ENCODE measurements at regions not wholly inside any gene's neighbourhood (a gene's known extent, or its start where the extent isn't known, plus 50 kb on each side); places are given as distances from the start of the nearest gene placed in this dataset.

- FAIRE-seq (no peak), DNase-seq (ENCODE audit: insufficient read length, low spot score) (no peak)
Observed at GRCh38 chr14:38442208-38442607, 186.3 kb upstream of the CLEC14A start.

- no peak for FAIRE-seq
- DNase-seq (ENCODE audit: insufficient read length, low spot score): no peak
Observed at GRCh38 chr14:38432186-38432585, 176.3 kb upstream of the CLEC14A start.

- FAIRE-seq (no peak), DNase-seq (ENCODE audit: insufficient read length, low spot score) (no peak)
Observed at GRCh38 chr14:38431156-38431555, 175.3 kb upstream of the CLEC14A start.

GRCh38 chr14:38430522-38430921, 174.6 kb upstream of the CLEC14A start:
- DNase-seq (ENCODE audit: insufficient read length, low spot score) (no peak), FAIRE-seq (no peak)

GRCh38 chr14:38425324-38425976, 169.6 kb upstream of the CLEC14A start:
- DNase-seq (ENCODE audit: insufficient read length, low spot score) (no peak), FAIRE-seq (no peak)

GRCh38 chr14:38420048-38420447, 164.2 kb upstream of the CLEC14A start:
- DNase-seq (ENCODE audit: insufficient read length, low spot score): no peak
- FAIRE-seq: no peak

GRCh38 chr14:38419579-38419978, 163.7 kb upstream of the CLEC14A start:
- FAIRE-seq: no peak
- DNase-seq (ENCODE audit: insufficient read length, low spot score): no peak

- FAIRE-seq: no peak
- no peak for DNase-seq (ENCODE audit: insufficient read length, low spot score)
Observed at GRCh38 chr14:38412654-38413053, 156.8 kb upstream of the CLEC14A start.

GRCh38 chr14:38410442-38410841, 154.5 kb upstream of the CLEC14A start:
- no peak for FAIRE-seq
- no peak for DNase-seq (ENCODE audit: insufficient read length, low spot score)

GRCh38 chr14:38409071-38409705, 153.3 kb upstream of the CLEC14A start:
- DNase-seq (ENCODE audit: insufficient read length, low spot score) (no peak), FAIRE-seq (no peak)

- DNase-seq (ENCODE audit: insufficient read length, low spot score) (no peak), FAIRE-seq (no peak)
Observed at GRCh38 chr14:38405851-38406635, 150.2 kb upstream of the CLEC14A start.

GRCh38 chr14:38404616-38405015, 148.7 kb upstream of the CLEC14A start:
- DNase-seq (ENCODE audit: insufficient read length, low spot score) (no peak), FAIRE-seq (no peak)

- no peak for FAIRE-seq
- DNase-seq (ENCODE audit: insufficient read length, low spot score): no peak
Observed at GRCh38 chr14:38404100-38404541, 148.2 kb upstream of the CLEC14A start.

- FAIRE-seq: no peak
- DNase-seq (ENCODE audit: insufficient read length, low spot score): no peak
Observed at GRCh38 chr14:38400751-38401150, 144.9 kb upstream of the CLEC14A start.

GRCh38 chr14:38399652-38400051, 143.8 kb upstream of the CLEC14A start:
- no peak for DNase-seq (ENCODE audit: insufficient read length, low spot score)
- FAIRE-seq: no peak

GRCh38 chr14:38394767-38395166, 138.9 kb upstream of the CLEC14A start:
- DNase-seq (ENCODE audit: insufficient read length, low spot score) (no peak), FAIRE-seq (no peak)

- FAIRE-seq: no peak
Observed at GRCh38 chr14:38394064-38394463, 138.2 kb upstream of the CLEC14A start.

GRCh38 chr14:38391334-38391733, 135.4 kb upstream of the CLEC14A start:
- DNase-seq (ENCODE audit: insufficient read length, low spot score): no peak
- no peak for FAIRE-seq

More at GRCh38 chr14:38394064-38394463, 138.2 kb upstream of the CLEC14A start:
- no peak for DNase-seq (ENCODE audit: insufficient read length, low spot score)

GRCh38 chr14:38389681-38390080, 133.8 kb upstream of the CLEC14A start:
- DNase-seq (ENCODE audit: insufficient read length, low spot score) (no peak), FAIRE-seq (no peak)

- DNase-seq (ENCODE audit: insufficient read length, low spot score) (no peak), FAIRE-seq (no peak)
Observed at GRCh38 chr14:38387821-38388220, 131.9 kb upstream of the CLEC14A start.

GRCh38 chr14:38385836-38386235, 129.9 kb upstream of the CLEC14A start:
- FAIRE-seq (no peak), DNase-seq (ENCODE audit: insufficient read length, low spot score) (no peak)

GRCh38 chr14:38385343-38385742, 129.4 kb upstream of the CLEC14A start:
- FAIRE-seq: no peak

More at GRCh38 chr14:38385343-38385742, 129.4 kb upstream of the CLEC14A start:
- no peak for DNase-seq (ENCODE audit: insufficient read length, low spot score)

Measured in GM19239 (cell line).